OCI-LY3 (cell line): ENCODE measurements at regions not wholly inside any gene's neighbourhood (a gene's known extent, or its start where the extent isn't known, plus 50 kb on each side); places are given as distances from the start of the nearest gene placed in this dataset.
"Not testable (repeated sequence)": the region's sequence is repeated elsewhere in the genome, so short reads cannot be mapped to it uniquely, and the experiment has no call there.

ENCODE experiments used
- EZH2phosphoT487 ChIP-seq: fragments of 200-600 bp; shearing (Covaris generic); IDR thresholded peaks from 2 replicates; pipeline ENCODE4 v1.6.1; 2018; ENCODE audit warnings: antibody characterized with exemption, mixed run types, low read depth
- TF ChIP-seq, protein P1 (sequence below): fragments of 200-600, 300-600 bp; sonication (generic); IDR thresholded peaks from 2 replicates; pipeline ENCODE4 v1.5.1; 2014; ENCODE audit warnings: antibody characterized with exemption, low read length, low read depth

DNA sequence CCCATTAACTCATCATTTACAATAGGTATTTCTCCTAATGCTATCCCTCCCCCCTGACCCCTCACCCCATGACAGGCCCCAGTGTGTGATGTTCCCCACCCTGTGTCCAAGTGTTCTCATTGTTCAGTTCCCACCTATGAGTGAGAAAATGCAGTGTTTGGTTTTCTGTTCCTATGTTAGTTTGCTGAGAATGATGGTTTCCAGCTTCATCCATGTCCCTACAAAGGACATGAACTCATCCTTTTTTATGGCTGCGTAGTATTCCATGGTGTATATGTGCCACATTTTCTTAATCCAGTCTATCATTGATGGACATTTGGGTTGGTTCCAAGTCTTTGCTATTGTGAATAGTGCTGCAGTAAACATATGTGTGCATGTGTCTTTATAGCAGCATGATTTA, 378.3 kb downstream of the HLX start:
- TF ChIP-seq, protein P1, sequence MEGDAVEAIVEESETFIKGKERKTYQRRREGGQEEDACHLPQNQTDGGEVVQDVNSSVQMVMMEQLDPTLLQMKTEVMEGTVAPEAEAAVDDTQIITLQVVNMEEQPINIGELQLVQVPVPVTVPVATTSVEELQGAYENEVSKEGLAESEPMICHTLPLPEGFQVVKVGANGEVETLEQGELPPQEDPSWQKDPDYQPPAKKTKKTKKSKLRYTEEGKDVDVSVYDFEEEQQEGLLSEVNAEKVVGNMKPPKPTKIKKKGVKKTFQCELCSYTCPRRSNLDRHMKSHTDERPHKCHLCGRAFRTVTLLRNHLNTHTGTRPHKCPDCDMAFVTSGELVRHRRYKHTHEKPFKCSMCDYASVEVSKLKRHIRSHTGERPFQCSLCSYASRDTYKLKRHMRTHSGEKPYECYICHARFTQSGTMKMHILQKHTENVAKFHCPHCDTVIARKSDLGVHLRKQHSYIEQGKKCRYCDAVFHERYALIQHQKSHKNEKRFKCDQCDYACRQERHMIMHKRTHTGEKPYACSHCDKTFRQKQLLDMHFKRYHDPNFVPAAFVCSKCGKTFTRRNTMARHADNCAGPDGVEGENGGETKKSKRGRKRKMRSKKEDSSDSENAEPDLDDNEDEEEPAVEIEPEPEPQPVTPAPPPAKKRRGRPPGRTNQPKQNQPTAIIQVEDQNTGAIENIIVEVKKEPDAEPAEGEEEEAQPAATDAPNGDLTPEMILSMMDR, result not testable (repeated sequence)
- TF ChIP-seq EZH2phosphoT487, result not testable (repeated sequence)
